ENCODE measurements at regions not wholly inside any gene's neighbourhood (a gene's known extent, or its start where the extent isn't known, plus 50 kb on each side); places are given as distances from the start of the nearest gene placed in this dataset.

GRCh38 chr2:16134436-16135165 is 194.3 kb downstream of the MYCN start:
- no peak for DNase-seq (ENCODE audit: low read depth)

- DNase-seq (ENCODE audit: low read depth) = no peak
Measured at GRCh38 chr2:16130906-16131400, 190.6 kb downstream of the MYCN start.

DNA sequence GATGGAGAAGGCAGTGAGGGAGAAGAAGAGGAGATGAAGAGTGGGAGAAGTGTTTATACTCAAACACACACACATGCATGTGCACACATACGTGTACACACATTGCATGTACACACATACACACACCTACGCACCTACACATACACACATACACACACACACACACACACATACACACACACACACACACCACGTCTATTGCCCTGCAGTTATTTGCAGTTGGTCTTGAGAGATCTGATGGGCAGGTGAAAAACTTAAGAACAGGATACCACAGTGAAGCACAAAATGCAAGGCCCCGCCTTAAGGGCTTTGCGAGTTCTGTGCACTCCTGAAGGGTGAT is 190.2 kb downstream of the MYCN start:
- no peak for DNase-seq (ENCODE audit: low read depth)

DNA sequence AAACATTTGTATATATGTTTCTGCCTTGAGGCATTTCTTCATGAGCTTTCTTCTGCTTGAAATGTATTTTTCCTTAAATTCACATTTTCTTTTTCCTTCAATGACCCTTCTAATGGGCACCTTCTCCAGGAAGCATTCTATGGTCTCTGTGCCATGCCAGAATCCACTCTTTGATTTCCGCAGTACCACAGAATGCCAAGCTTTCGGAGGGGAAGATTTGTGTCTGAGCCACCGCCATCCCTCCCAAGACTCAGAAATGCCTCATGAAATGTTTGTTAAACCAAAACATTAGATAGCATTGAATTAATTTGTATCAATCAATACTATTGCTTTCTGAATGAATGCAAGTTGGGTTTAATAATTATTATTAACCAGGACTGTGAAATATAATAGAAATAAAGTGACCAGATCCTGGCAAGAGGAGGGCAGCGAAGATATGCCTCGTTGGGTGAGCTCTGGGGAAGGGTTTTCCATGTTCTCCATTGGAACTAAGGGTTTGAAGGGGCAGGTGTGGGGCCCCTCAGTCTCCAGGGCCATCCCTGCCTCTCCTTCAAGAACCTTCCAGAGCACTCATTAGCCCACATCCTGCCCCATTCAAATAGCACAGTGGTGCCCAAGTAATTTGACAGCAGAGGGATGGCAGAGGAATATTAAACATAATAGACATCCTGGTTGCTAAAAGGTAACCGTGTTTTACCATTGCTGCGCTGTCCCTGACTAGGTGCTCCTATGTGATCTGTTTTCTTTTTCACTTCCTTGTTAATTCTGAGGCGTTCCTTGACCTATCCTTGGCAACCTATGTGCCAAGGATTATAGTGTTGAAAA is 189.6 kb downstream of the MYCN start:
- DNase-seq (ENCODE audit: low read depth) = no peak

GRCh38 chr2:16128746-16129610 is 188.6 kb downstream of the MYCN start:
- no peak for DNase-seq (ENCODE audit: low read depth)

DNA sequence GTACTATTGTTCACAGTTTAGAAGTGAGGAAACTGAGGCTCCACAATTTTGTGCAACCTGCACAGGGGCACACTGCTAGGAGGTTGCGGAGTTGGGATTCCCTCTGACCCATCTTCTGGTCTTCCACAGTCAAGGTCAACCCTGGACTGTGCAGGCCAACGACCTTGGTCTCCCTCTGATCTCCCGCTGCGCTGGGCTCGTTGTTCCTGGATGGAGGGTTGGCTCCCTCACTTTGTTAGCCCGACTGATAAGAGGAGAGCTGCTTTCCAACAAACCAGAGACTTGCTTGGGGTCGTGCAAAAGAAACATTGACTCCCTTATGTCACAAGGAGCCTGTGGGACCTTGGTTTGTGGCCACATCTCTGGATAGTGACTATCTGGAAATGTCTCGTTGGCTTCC is 187.6 kb downstream of the MYCN start:
- no peak for DNase-seq (ENCODE audit: low read depth)

DNA sequence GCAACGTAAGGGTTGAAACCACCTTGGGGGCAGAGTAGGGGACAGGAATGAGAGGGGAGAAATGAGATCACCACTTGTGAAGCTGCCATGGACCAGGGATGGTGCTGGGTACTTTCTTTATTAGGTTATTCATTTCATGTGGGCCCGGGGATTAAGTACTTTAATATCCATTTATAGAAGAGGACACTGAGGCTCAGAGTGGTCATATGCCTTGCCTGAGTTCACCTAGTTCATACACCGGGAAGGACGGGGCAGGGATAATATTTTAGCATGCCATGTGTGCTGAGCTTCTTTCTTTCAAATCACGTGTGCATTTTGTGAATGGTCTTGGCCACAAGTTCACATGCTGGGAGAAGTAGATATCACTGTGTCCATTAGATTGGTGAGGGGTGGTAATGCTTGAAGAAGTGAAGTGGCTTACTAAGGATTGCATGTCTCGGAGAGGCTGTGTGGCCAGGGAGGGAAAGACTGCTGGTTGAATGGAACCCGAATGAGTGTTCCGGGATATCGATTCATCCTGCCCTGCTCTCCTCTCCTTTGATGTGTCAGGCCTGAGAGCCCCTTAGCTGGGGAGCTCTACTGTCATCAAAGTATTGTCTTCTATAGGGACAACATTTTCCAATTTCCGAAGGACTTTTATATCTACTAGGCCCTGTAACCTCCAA is 187.1 kb downstream of the MYCN start:
- DNase-seq (ENCODE audit: low read depth) = no peak

- DNase-seq (ENCODE audit: low read depth) = no peak
Measured at GRCh38 chr2:16126517-16127275, 186.3 kb downstream of the MYCN start.

DNA sequence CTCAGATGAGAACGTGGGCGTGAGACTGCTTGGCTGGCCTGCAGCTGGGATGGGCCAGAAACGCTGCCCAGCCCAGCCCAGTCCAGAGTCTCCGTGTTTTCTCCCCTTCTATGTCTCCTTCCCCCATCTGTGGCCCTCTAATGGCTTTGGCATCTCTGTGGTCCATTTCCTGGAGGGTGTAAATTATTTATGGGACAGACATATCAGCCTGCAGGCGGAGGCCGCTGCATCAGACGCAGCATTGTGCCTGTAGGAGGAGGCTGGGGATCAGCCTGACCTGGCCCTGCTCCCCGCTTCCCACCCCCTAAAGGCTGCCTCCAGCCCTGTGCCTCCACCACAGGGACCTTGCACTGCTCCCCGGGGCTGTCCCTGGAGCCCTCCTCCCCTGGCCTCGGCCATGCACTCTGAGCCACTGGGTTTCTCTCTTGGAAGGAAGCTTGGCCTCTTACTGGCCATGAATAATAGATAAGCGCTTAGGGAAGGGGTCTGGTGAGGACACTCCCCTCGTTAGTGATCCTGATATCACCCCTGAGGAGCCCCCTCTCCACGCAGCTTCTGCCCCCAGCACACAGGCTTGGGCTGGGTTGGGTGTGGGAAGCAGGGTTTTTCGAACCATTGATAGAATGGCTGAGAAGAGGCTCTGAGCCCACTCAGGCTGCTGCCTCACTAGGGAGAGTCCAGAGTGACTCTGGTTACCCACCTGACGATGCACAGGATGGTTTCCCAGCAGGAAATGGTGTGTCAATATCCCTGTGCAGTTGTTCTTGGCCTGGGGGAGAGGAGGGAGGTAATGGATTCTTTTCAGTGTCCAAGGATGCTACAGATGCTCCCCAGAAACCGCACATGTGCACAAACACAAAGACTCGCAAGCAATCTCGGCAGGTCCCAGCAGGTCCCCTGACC is 185.5 kb downstream of the MYCN start:
- DNase-seq (ENCODE audit: low read depth) = no peak

- no peak for DNase-seq (ENCODE audit: low read depth)
Measured at GRCh38 chr2:16124881-16125613, 184.7 kb downstream of the MYCN start.

- no peak for DNase-seq (ENCODE audit: low read depth)
Measured at GRCh38 chr2:16123856-16124780, 183.8 kb downstream of the MYCN start.

- DNase-seq (ENCODE audit: low read depth) = no peak
Measured at GRCh38 chr2:16123421-16123820, 183.1 kb downstream of the MYCN start.

- no peak for DNase-seq (ENCODE audit: low read depth)
Measured at GRCh38 chr2:16122556-16122955, 182.2 kb downstream of the MYCN start.

GRCh38 chr2:16121986-16122390 is 181.6 kb downstream of the MYCN start:
- DNase-seq (ENCODE audit: low read depth) = no peak

DNA sequence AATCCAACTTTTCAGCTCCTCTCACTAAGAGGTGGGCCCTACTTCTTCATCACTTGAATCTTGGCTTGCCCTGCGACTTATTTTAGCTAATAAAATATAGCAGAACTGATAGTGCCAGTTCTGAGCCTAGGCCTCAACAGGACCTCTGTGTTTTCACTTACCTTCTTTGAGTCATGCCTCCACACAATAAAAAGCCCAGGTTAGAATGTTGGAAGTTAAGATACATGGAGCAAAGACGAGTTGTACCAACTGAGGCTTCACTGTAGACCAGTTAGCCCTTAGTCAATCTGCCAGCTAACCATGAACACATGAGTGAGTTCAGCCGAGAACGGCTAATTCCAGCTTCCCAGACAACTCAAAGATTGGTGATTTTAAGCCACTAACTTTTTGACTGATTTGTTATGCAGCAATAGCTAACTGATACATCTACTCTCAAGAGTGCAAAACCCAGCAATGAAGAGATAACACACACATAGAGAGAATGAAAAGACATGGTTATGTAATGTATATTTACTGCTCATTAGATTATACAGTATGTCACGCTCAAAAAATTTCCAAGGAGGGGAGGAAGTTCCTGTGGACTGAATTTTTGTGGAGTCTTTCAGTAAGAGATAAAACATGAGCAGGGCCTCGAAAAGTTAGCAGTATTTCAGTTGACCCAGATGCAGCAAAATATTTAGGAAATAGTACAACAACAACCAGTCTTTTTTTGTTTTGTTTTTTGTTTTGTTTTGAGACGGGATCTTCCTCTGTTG is 181.1 kb downstream of the MYCN start:
- no peak for DNase-seq (ENCODE audit: low read depth)

DNA sequence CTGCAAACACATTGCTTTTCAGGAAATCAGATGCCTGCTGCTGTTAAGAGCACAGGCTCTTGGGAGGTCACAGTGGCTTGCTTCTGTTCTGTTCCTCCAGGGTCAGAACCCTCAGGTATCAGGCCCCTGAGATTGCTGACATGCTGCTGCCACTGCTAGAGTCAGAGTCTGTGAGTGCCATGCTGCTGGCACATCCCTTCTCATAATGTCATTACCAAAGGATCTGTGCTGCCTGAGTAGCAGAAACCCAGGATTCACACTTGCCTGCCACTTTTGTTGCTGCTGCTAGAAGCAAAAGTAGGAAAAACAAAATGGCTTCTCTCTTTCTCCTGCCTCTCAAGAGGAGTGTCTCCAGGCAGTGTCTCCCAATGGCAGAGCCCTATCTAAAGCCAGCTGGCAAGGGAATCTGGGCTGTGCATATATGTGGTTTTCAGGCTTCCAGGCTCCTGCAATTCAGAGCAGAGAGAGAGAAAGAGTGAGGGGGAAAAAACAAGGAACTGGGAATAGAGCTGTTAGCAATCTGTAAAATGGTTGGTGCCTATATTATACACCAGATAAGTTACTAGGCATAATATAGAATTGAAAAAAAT is 180.3 kb downstream of the MYCN start:
- no peak for DNase-seq (ENCODE audit: low read depth)

- no peak for DNase-seq (ENCODE audit: low read depth)
Measured at GRCh38 chr2:16119741-16120140, 179.4 kb downstream of the MYCN start.

All from iris pigment epithelial cell (primary cell).